Liver (tissue), 7 donors: ENCODE measurements at regions not wholly inside any gene's neighbourhood (a gene's known extent, or its start where the extent isn't known, plus 50 kb on each side); places are given as distances from the start of the nearest gene placed in this dataset.

Experiments used
- DNase-seq: peaks from one replicate; pipeline ENCODE4 v3.0.0-alpha.2; 2017; ENCODE audit warnings: low spot score
- H3K27ac ChIP-seq, 2 donors: one replicate each; pipeline ENCODE4 v1.7.0; 2013; ENCODE audit warnings: inconsistent platforms in 2 of 2, low read length in 2 of 2, control low read depth in 1 of 2, low read depth in 1 of 2, mild to moderate bottlenecking in 1 of 2
- H3K27me3 ChIP-seq, 4 donors: one replicate each; pipeline versions ENCODE4 v1.6.1 to v1.7.0; 2013; ENCODE audit warnings: low read length in 3 of 4, inconsistent platforms in 1 of 4, mild to moderate bottlenecking in 1 of 4, moderate library complexity in 1 of 4; ENCODE audit not compliant: control insufficient read depth in 4 of 4, insufficient read depth in 4 of 4
- H3K36me3 ChIP-seq, 4 donors: one replicate each; pipeline versions ENCODE4 v1.6.1 to v1.7.0; 2013; ENCODE audit warnings: low read length in 3 of 4, mild to moderate bottlenecking in 3 of 4, low read depth in 1 of 4, moderate library complexity in 1 of 4; ENCODE audit not compliant: control insufficient read depth in 4 of 4, insufficient read depth in 3 of 4
- H3K4me1 ChIP-seq, 4 donors: one replicate each; pipeline versions ENCODE4 v1.6.1 to v1.7.0; 2013; ENCODE audit warnings: low read length in 3 of 4, mild to moderate bottlenecking in 3 of 4, moderate library complexity in 1 of 4; ENCODE audit not compliant: control insufficient read depth in 4 of 4, insufficient read depth in 4 of 4
- H3K4me3 ChIP-seq, 3 donors: one replicate each; pipeline versions ENCODE4 v1.6.1 to v1.7.0; 2013; ENCODE audit warnings: low read length in 3 of 3, control low read depth in 1 of 3, low read depth in 1 of 3, mild to moderate bottlenecking in 1 of 3
- H3K9ac ChIP-seq, 2 donors: one replicate each; pipeline ENCODE4 v1.7.0; 2013; ENCODE audit warnings: low read length in 2 of 2, mild to moderate bottlenecking in 2 of 2, moderate library complexity in 2 of 2, control low read depth in 1 of 2, low read depth in 1 of 2
- H3K9me3 ChIP-seq, 4 donors: one replicate each; pipeline versions ENCODE4 v1.6.1 to v1.7.0; 2013; ENCODE audit warnings: low read length in 3 of 4; ENCODE audit not compliant: control insufficient read depth in 4 of 4
- ATF3 ChIP-seq: IDR thresholded peaks from 2 replicates; pipeline ENCODE4 v1.6.1; 2016; ENCODE audit warnings: antibody characterized with exemption
- EGR1 ChIP-seq, 2 donors: IDR thresholded peaks; 2 replicates each; pipeline ENCODE4 v1.6.1; 2016 to 2018; ENCODE audit warnings: antibody characterized with exemption in 2 of 2, low read depth in 2 of 2
- FOXA1 ChIP-seq: IDR thresholded peaks from 2 replicates; pipeline ENCODE4 v1.6.1; 2016; ENCODE audit warnings: antibody characterized with exemption
- GABPA ChIP-seq, 2 donors: IDR thresholded peaks in 1 of 2; conservative IDR thresholded peaks in 1 of 2; 2 replicates each; pipeline ENCODE4 v1.6.1; 2016; ENCODE audit warnings: antibody characterized with exemption in 2 of 2, mild to moderate bottlenecking in 1 of 2, moderate library complexity in 1 of 2
- HNF4A ChIP-seq, 2 donors: conservative IDR thresholded peaks; 2 replicates each; pipeline ENCODE4 v1.6.1; 2016; ENCODE audit warnings: antibody characterized with exemption in 2 of 2, mild to moderate bottlenecking in 2 of 2
- HNF4G ChIP-seq: IDR thresholded peaks from 2 replicates; pipeline ENCODE4 v1.6.1; 2016; ENCODE audit warnings: antibody characterized with exemption
- JUND ChIP-seq, 2 donors: IDR thresholded peaks; 2 replicates each; pipeline ENCODE4 v1.6.1; 2016; ENCODE audit warnings: antibody characterized with exemption in 2 of 2
- NR2F2 ChIP-seq: IDR thresholded peaks from 2 replicates; pipeline ENCODE4 v1.6.1; 2016; ENCODE audit warnings: antibody characterized with exemption
- RAD21 ChIP-seq, 2 donors: IDR thresholded peaks; 2 replicates each; pipeline ENCODE4 v1.6.1; 2016; ENCODE audit warnings: antibody characterized with exemption in 2 of 2, mild to moderate bottlenecking in 2 of 2
- RXRA ChIP-seq, 2 donors: IDR thresholded peaks; 2 replicates each; pipeline ENCODE4 v1.6.1; 2017 to 2018; ENCODE audit warnings: antibody characterized with exemption in 2 of 2, mild to moderate bottlenecking in 1 of 2
- SP1 ChIP-seq: IDR thresholded peaks from 2 replicates; pipeline ENCODE4 v1.6.1; 2018; ENCODE audit warnings: antibody characterized with exemption, mild to moderate bottlenecking
- TAF1 ChIP-seq: conservative IDR thresholded peaks from 2 replicates; pipeline ENCODE4 v1.6.1; 2016; ENCODE audit warnings: antibody characterized with exemption, mild to moderate bottlenecking
- YY1 ChIP-seq: IDR thresholded peaks from 2 replicates; pipeline ENCODE4 v1.6.1; 2016; ENCODE audit warnings: antibody characterized with exemption, mild to moderate bottlenecking
- WGBS: extraction: QIAGEN DNeasy Blood & Tissue Kit; methylation state at CpG from one replicate; pipeline ENCODE4 v1.1.7; 2013; 5-methylcytosine and 5-hydroxymethylcytosine counted together
- TF ChIP-seq, protein P1 (sequence below): IDR thresholded peaks from 2 replicates; pipeline ENCODE4 v1.6.1; 2016; ENCODE audit warnings: antibody characterized with exemption
- TF ChIP-seq, protein P2 (sequence below): IDR thresholded peaks from 2 replicates; pipeline ENCODE4 v1.6.1; 2016; ENCODE audit warnings: antibody characterized with exemption
- donor health status: healthy.
- donor health status: healthy.
- donor health status: healthy.
- donor health status: healthy.

DNA sequence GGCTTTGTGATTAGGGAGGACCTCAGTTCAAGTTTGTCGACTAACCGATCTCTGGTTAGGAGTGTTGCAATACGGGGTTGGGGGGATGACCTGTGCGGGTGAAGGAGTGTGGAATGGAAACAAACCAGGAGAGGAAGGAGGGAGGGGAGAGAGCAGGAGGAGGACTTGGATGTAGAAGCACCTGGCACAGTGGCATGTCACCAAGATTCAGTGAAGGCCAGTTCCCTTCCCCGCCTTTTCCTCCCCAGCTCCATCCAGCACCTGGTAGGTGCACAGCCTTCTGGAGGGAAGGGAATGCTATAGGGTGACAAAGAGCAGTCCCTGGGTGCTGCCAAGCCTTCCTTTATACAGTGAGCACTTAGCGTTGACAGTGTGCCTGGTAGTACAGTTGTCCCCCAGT is 107.4 kb upstream of the CRHR1 start:
- TF ChIP-seq YY1 (no peak), EGR1 (IDR thresholded peaks at IDR 0.05; ENCODE audit: low read depth in 2 of 2) (no peak), ATF3 (no peak), GABPA (IDR thresholded peaks at IDR 0.05 in 1 of 2, conservative IDR thresholded peaks at IDR 0.05 in 1 of 2) (no peak), JUND (IDR thresholded peaks at IDR 0.05) (no peak), RAD21 (IDR thresholded peaks at IDR 0.05) (no peak), HNF4A (conservative IDR thresholded peaks at IDR 0.05) (no peak), FOXA1 (no peak), SP1 (no peak)
- TF ChIP-seq, protein P1, sequence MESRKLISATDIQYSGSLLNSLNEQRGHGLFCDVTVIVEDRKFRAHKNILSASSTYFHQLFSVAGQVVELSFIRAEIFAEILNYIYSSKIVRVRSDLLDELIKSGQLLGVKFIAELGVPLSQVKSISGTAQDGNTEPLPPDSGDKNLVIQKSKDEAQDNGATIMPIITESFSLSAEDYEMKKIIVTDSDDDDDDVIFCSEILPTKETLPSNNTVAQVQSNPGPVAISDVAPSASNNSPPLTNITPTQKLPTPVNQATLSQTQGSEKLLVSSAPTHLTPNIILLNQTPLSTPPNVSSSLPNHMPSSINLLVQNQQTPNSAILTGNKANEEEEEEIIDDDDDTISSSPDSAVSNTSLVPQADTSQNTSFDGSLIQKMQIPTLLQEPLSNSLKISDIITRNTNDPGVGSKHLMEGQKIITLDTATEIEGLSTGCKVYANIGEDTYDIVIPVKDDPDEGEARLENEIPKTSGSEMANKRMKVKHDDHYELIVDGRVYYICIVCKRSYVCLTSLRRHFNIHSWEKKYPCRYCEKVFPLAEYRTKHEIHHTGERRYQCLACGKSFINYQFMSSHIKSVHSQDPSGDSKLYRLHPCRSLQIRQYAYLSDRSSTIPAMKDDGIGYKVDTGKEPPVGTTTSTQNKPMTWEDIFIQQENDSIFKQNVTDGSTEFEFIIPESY = no peak
- Histone ChIP-seq H3K4me1 (no peaks in the 10 kb centered on the region), H3K36me3 (no peaks in the 10 kb centered on the region), H3K27ac (no peak overlapping the region), H3K9ac (no peak overlapping the region), H3K9me3 (peaks cover 0 to 9% (median 3%) of the 10 kb centered on the region in 4 donors), H3K27me3 (peaks cover 0 to 4% (median 0%) of the 10 kb centered on the region in 4 donors), H3K4me3 (no peak overlapping the region)
- no peak for DNase-seq
- WGBS = 72% methylated on average over 6 of the region's 6 CpGs

GRCh38 chr17:45677770-45678169 is 106.3 kb upstream of the CRHR1 start:
- Histone ChIP-seq H3K27me3 (peaks cover 0 to 4% (median 0%) of the 10 kb centered on the region in 4 donors), H3K36me3 (no peaks in the 10 kb centered on the region), H3K27ac (no peak overlapping the region), H3K9ac (no peak overlapping the region), H3K4me1 (no peaks in the 10 kb centered on the region), H3K9me3 (peaks cover 0 to 9% (median 3%) of the 10 kb centered on the region in 4 donors), H3K4me3 (no peak overlapping the region)
- DNase-seq = no peak
- TF ChIP-seq NR2F2 = no peak
- no peak for TF ChIP-seq GABPA (IDR thresholded peaks at IDR 0.05 in 1 of 2, conservative IDR thresholded peaks at IDR 0.05 in 1 of 2)
- no peak for TF ChIP-seq HNF4G
- TF ChIP-seq RAD21 (IDR thresholded peaks at IDR 0.05) = no peak
- TF ChIP-seq HNF4A (conservative IDR thresholded peaks at IDR 0.05) = no peak
- TF ChIP-seq JUND (IDR thresholded peaks at IDR 0.05) = no peak
- TF ChIP-seq FOXA1 = no peak
- no peak for TF ChIP-seq EGR1 (IDR thresholded peaks at IDR 0.05; ENCODE audit: low read depth in 2 of 2)
- no peak for TF ChIP-seq SP1
- TF ChIP-seq ATF3 = no peak
- TF ChIP-seq, protein P2, sequence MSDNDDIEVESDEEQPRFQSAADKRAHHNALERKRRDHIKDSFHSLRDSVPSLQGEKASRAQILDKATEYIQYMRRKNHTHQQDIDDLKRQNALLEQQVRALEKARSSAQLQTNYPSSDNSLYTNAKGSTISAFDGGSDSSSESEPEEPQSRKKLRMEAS = no peak
- WGBS = 45% methylated on average over 3 of the region's 3 CpGs

GRCh38 chr17:45679426-45679825 is 104.7 kb upstream of the CRHR1 start:
- peaks cover 0 to 9% (median 3%) of the 10 kb centered on the region in 4 donors for H3K9me3 ChIP-seq
- H3K36me3 ChIP-seq = no peaks in the 10 kb centered on the region
- DNase-seq = no peak
- no peak overlapping the region for H3K4me3 ChIP-seq
- H3K4me1 ChIP-seq = no peaks in the 10 kb centered on the region
- H3K27me3 ChIP-seq = peaks cover 0 to 4% (median 0%) of the 10 kb centered on the region in 4 donors
- WGBS = 73% methylated on average over 4 of the region's 4 CpGs
- H3K9ac ChIP-seq = no peak overlapping the region
- no peak overlapping the region for H3K27ac ChIP-seq
- TF ChIP-seq RXRA (IDR thresholded peaks at IDR 0.05) = no peak
- no peak for TF ChIP-seq GABPA (IDR thresholded peaks at IDR 0.05 in 1 of 2, conservative IDR thresholded peaks at IDR 0.05 in 1 of 2)
- TF ChIP-seq, protein P2 = no peak
- no peak for TF ChIP-seq YY1
- TF ChIP-seq, protein P1 = no peak
- TF ChIP-seq TAF1 = no peak
- no peak for TF ChIP-seq JUND (IDR thresholded peaks at IDR 0.05)
